HG03025 (cell line): ENCODE measurements at regions not wholly inside any gene's neighbourhood (a gene's known extent, or its start where the extent isn't known, plus 50 kb on each side); places are given as distances from the start of the nearest gene placed in this dataset.

Source experiments
- ATAC-seq: cut with Tn5 transposase; IDR thresholded peaks from one replicate; pipeline ENCODE4 v1.9.1; 2021; ENCODE audit warnings: mild to moderate bottlenecking, moderate library complexity; ENCODE audit not compliant: unreplicated experiment, low FRiP score

DNA sequence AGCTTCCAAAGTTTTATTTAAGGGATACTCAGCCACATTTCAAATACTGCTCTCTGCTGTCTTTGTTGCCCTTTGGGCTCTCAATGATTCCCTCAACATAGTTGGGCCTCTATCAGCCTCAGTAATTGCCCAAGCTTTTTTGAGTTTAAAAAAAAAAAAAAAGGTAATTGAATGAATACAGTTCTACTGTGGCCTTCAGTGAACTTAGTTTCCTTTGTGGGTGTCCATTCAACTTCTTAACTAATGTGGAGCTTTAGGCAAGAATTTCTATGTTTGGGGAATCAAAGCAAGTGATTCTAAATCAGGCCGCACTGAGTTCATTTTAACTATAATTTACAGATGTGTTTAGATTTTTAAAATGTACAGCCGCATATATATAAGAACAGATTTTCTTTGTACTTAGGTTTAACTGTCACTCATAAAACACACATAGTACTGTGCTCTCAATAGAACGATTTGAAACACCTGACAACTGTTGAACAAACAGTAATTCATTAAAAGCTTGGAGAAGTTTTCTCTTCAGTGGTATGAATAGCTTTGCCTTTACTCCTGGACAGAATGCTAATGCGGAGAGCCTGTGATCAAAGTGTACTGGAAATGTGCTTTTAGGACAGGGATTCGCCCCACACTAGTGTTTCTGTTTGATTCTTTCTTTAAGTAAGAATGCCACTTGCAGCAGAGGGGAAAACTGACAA is 844.9 kb upstream of the SEMA6D start:
- no peak for ATAC-seq

DNA sequence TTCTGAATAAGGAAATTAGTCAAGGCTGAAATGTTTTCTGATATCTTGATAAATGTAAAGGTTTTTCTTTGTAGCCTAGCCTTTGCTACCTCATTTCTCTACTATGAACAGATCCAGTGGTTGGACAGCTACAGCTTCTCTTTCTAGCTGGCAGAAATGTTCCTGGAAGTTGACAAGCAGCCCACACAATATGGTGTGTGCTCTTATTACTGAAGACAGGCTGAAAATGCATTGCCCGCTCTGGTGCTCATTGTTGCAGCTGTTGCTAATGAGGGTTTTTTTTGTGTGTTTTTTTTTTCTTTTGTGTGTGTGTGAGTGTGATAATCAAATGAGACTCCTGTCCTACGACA is 844.3 kb upstream of the SEMA6D start:
- ATAC-seq: no peak

DNA sequence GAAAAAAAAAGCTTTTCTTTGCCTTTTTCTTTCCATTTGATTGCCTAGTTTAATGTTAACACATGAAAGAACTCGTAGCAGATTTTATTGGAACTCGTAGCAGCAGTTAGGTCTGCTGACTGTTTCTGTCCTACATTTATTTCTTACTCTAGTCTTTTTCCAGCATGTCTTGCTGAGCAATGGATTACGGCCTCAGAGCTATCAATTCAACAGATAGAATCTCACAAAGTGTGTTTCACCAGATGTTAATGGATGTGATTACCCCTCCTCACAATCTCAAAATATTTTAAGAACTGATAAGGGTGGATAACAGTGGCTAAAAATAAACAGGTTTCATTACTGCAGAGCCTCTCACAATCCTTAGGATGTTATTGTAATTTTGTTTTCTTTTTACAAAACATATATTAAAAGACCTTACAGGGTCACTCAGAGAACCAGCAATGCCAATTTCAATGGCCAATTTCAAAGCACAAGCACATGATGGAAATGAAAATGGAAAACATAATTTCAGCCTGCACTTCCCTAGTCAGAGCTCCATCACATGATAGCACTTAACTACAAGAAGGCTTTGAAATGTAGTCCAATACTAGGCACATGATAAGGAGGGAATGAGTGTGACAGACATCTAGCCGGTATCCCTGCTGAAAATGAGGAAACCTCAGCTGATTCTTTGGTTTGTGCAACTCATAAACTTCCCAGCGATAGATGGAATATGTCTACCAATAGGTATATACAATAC is 838.1 kb upstream of the SEMA6D start:
- no peak for ATAC-seq

DNA sequence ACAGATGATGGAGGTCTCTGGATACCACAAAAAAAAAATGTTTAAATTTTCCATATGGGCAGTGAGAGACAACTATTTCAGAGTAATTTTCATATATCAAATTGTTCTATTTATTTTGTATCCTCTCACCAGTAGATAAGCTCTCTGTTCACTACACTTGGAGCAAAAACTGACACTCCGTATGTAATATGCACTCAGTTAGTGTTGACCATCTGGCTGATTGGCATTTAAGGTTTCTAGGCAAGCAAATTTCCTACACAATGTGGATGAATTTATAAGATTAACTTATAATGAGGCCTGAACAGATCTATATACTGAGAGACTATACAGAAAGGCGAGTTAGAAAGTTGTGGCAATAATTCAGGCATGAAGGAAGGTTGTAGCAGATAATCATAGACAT is 836.5 kb upstream of the SEMA6D start:
- no peak for ATAC-seq

DNA sequence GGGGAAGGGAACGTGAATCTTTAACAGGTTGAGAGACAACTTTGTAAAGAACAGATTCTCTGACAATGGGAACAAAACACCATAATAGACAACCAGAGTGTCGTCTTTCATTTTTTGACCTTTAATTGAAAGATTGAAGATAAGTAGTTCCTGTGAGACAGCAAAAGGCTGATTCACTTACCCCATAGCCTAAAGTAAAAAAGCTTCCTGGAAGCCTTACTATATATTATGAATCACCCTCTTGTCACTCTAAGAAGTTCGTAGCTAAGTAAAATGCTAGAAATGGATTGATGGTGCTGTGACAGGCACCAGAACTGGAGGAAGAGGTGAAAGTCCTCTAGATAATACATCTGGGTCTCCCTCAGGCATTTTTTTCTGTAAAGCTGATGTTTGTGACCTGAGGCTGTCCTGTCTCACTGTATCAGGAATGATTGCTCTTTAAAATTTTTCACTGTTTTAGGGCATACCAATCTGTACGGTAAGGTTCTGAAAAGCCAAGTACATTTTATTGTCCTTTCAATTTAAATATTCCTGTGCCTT is 824.6 kb upstream of the SEMA6D start:
- no peak for ATAC-seq

DNA sequence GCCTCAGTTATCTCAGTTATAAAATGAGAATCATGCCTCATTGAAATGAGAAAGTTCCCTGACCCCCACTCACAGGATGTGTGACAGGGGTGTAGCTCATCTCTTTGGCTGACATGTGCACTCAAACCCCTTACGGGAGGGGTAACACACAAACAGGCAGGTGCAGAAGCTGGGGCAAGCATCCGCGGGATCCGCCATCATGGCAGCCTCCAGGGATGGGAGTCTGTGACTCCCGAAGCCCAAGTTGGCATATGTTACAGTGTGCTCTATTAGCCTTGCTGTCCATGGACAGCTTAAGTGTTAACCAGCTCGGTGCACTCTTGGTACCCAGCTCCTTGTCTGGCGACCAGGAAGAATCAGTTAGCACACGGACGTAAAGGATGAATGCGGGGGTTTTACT is 822.7 kb upstream of the SEMA6D start:
- ATAC-seq: no peak

DNA sequence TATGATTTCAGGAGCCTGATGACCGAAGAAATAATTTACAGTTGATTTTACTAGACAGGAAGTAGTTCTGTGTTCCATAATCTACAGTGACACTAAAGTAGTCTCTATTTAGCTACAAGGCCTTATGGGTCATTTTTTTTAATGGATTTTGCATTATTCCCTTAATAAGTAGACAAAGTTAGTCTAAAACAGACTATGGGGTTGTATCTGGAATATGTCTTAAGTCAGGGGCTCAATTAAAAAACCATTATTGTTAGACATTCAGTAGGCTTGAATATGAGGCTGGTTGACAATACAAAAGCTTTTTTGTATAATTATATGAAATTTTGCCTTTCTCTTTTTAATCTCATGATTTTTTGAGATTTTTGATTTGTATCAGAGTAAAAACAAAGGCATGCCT is 820.0 kb upstream of the SEMA6D start:
- no peak for ATAC-seq

DNA sequence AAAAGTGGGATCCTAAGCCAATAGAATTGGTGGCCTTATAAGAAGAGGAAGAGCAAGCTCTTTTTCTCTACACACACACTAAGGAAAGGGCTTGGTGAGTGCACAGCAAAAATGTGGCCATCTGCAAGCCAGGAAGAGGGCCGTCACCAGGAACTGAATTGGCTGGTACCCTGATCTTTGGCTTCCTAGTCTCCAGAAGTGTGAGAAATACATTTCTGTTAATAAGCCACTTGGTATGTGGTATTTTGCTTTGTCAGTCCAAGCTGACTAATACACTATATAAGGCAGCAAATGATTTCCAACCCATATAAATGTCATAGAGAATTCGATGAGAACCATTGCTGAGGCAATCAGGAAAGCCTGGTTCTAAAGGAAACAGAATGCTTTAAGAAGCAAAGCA is 816.3 kb upstream of the SEMA6D start:
- no peak for ATAC-seq

DNA sequence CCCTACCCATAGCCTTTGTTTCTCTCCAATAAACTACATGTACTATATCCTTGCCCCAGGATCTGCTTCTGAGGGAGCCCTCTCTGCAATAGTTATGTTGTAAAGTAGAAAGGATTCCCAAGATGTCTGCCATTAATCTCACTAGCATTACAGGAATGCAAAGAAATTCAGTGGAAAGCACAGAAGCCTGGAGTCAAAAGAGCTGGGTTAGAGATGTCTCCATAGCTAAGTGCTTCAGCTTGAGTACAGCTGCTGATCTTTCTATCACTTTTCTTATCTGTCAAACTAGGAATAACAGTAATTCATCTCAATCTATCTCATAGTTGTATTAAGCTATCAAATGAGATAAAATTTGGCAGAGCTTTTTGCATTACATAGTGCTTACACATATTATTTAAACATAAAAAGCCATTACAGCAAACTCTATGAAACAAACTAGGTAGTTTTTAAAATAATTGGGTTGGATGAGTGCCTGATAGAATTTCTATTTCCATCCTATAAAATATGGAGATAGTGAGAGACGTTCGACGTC is 799.5 kb upstream of the SEMA6D start:
- no peak for ATAC-seq

DNA sequence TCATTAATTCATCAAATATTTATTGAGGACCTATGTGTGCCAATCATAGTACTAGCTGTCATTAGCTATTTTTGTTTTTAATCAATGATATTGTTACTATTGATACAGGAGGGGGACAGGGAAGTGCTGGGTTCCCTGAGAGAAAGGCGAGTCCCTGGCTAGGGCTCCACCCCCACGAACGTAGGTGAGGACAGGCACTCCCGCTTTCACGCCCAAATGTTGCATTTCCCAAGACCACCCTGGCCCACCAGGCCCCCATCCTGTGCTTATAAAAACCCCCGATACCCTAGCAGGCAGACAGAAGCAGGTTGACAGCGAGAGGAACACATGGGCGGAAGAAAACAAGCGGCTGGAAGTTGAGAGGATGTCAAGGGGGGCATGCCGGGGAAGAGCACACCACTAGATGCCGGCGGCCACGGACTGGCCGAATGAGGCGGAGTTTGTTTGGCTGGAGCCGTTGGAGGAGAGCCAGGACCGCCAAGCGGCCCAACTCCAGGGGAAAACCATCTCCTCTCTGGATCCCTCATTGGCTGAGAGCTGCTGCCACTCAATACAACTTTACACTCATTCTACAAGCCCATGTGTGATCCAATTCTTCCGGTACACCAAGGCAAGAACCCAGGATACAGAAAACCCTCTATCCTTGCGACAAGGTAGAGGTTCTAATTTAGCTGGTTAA is 798.7 kb upstream of the SEMA6D start:
- no peak for ATAC-seq

DNA sequence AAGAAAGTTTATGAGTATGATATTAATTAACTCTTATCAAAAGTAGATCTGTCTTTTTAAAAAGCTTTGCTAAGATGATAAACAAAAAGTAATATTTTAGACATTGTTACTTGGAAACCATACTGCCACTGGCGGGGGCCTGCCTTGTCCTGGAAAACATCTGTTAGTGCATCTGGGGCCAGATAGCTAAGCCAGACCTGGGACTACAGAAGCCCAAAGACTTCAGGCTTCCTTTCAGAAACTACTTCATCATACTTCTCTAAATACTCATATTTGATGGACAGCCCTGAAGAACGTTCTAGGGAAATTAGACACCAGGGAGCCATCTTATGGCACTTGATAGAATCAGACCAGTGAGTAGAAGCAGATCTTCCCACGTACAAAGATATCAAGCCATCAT is 795.4 kb upstream of the SEMA6D start:
- ATAC-seq: no peak

DNA sequence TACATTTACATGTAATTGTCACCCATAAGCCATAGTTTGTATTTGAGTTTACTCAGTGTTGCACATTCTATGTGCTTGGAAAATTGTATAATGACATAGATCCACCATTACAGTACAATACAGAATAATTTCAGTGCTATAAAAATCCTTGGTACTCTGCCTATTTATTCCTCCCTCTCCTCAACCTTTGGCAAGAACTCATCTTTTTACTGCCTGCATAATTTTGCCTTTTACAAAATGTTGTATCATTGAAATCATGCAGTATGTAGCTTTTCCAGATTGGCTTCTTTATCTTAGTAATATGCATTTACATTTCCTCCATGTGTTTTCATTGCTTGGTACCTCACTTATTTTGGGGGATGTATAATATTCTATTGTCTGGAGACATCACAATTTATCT is 786.9 kb upstream of the SEMA6D start:
- no peak for ATAC-seq

DNA sequence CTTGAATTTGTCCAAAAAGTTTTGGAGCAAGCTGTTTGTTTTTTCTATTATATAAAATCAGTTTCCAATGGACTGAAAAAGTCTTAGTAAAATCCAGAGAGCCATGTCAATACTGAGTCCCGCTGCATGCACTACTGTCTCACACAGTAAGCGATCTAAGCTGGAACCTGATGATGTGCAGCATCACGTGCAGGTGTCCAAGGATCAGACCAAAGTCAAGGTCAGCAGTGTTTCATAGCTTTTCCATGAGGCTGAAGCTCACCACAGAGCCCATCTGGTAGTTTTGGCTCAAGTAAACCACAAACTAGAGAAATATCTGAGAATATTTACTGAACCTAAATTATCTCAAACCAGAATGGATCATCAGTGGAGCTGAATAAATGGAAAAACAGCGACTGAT is 784.0 kb upstream of the SEMA6D start:
- ATAC-seq: no peak

DNA sequence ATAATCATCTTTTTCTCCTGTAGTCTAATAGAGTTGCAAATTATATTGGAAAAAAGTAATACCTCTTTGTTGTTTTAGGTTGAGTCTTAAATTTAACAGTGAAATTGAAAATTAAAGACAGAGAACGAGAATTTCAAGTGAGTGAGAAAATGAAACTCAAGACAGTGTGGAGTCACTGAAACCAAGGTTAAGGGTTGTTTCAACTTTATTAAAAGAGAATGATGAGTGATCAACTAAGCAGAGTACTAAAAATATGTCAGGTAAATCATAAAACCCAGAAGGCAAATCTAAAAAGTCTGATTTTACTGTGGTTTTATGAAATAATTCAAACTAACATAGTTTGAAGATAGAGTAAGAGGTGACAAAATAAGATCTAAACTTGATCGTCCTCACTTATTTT is 782.5 kb upstream of the SEMA6D start:
- no peak for ATAC-seq

DNA sequence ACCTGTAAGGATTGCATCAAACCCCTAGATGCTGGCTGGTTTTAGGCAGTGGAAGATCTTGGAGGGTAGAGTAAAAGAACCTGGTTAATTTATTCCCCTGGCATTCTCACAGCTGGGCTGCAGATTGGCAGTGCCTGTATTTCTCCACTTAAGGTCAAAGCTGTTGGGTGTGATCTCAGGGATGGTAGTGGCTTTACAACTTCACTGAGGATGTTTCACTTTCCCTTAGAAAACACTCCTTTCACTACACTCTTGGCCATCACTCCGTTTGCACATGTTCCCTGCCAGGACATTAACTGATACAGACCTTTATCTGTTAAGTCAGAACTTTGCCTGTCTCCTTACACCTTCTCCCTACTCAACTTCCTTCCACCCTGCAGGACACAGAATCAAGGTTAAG is 779.1 kb upstream of the SEMA6D start:
- ATAC-seq: no peak

DNA sequence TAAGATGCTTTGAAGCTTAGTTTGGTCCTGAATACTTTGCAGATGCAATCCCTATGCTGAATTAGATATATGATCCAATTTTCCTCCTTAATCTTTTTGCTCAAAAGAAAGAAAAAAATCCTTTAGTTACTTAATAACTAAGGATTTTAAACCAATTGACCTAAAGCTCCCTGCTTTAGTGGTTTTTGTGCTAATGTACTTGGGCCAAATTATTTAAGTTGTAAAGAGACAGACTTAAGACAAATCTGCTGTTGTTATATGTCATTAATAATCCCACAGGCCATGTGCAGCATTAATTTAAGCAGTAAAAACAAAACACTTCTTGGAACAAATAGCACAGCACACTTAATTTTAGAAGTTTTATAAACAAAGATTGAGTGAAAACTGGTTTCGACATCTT is 776.1 kb upstream of the SEMA6D start:
- no peak for ATAC-seq

DNA sequence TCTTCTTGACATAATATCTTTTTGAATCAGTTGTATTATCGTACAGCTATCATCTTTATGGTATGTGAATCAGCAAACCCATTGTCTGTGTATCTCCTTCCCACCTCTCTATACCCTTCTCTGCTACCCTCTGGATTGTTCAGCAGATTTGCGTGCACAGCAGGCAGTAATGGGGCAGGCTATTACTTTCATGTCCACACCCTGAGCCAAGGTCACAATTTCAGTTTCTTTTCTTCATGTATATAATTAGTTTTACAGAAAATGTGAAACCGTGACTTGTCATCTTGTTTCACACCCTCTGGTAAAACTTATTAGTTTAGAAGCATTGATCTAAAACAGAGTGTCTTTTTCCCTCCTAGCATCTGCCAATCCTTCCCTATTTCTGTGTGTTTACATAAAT is 770.4 kb upstream of the SEMA6D start:
- no peak for ATAC-seq

DNA sequence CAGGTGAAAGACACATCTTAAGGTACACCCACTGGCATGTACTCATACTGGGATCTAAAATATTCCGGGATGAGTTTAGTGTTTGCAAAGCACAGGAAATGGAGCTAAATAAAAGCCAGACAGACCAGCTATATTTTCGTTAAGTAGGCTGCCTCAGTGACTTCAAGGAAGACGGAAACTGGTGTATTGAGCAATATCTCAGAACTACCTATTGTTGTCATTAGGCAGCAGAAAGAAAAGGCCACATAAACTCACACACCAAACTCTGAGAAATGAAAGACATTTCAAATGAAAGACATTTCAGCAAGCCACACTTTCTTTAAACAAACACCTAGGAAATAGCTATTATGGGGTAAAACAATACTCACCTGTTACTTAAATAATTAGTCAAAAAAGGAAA is 761.7 kb upstream of the SEMA6D start:
- ATAC-seq: no peak

DNA sequence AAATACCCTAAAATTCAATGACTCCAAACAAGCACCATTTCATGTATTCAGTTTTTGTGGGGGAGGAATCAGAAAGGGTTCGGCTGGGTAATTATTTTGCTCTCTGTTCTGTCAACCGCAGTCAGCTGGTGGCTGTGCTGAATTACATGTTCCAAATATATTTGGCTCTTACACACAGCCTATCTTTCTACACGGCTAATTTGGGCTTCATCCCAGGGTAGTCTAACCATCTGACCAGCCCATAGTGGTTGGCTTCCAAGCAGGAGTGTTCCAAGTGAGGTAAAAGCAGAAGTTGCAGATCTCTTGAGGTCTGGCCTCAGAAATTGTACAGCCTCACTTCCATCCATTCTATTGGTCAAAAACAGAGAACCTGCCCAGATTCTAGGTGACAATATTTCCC is 760.8 kb upstream of the SEMA6D start:
- ATAC-seq: no peak

DNA sequence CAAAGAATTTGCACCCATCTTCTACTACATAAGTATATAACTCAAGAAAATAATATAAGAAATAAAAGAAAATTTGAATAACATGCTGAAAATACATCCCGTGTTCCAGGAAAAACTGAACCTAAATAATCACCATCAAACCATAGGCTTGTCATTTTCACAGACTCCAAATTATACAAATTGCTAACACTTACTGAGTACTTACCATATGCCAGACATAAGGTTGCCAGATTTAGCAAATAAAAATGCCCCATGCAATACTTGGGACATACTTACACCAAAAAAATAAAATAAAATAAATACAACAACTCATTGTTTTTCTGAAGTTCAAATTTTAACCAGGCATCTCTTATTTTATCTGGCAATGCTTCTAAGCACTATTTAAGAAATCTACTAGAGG is 760.4 kb upstream of the SEMA6D start:
- ATAC-seq: no peak

DNA sequence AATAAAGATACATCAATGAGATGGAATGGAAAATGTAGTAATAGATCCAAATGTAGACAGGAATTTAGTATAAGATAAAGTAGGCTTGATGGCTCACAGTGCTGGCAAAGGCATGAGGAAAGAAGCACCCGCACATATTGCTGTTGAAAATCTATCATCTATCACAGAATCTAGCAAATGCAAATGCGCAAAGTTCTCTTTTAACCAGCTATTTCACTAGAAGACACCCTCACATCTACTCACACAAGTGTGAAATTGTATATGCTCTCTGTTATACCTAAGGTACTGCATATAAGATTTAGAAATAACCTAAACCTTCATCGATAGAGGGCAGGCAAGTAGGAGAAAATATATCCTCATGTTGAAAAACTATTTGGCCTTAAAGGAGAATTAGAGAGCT is 756.7 kb upstream of the SEMA6D start:
- ATAC-seq: no peak
